Astrocyte (in vitro differentiated cells and primary cell): ENCODE measurements at regions not wholly inside any gene's neighbourhood (a gene's known extent, or its start where the extent isn't known, plus 50 kb on each side); places are given as distances from the start of the nearest gene placed in this dataset.

Source experiments
- DNase-seq: peaks from one replicate; pipeline ENCODE4 v3.0.0-alpha.2; 2010; ENCODE audit warnings: low read depth
- FAIRE-seq: peaks from 2 replicates; lab custom pipeline; 2011; peaks lifted over from hg19 to GRCh38; lab: Jason Lieb, UNC
- H2AFZ ChIP-seq: 2 replicates; pipeline ENCODE4 v1.6.0; 2012; ENCODE audit warnings: low read depth, low read length, inconsistent platforms
- H3K27ac ChIP-seq: 2 replicates; pipeline ENCODE4 v1.5.1; 2011; ENCODE audit warnings: low read depth, low read length, inconsistent platforms
- H3K27me3 ChIP-seq: 2 replicates; pipeline ENCODE4 v1.6.0; 2011; ENCODE audit warnings: low read length, inconsistent platforms; ENCODE audit not compliant: insufficient read depth
- H3K36me3 ChIP-seq: 2 replicates; pipeline ENCODE4 v1.5.1; 2011; ENCODE audit warnings: low read length, inconsistent platforms; ENCODE audit not compliant: insufficient read depth
- H3K4me1 ChIP-seq: 2 replicates; pipeline ENCODE4 v1.5.1; 2011; ENCODE audit warnings: low read length, inconsistent platforms; ENCODE audit not compliant: insufficient read depth
- H3K4me2 ChIP-seq: 2 replicates; pipeline ENCODE4 v1.6.0; 2012; ENCODE audit warnings: low read length, inconsistent platforms
- H3K4me3 ChIP-seq: 2 replicates; pipeline ENCODE4 v1.5.1; 2011; ENCODE audit warnings: low read depth, mild to moderate bottlenecking, low read length, inconsistent platforms; ENCODE audit not compliant: insufficient read depth
- H3K79me2 ChIP-seq: 2 replicates; pipeline ENCODE4 v1.6.0; 2012; ENCODE audit warnings: mild to moderate bottlenecking, low read length, inconsistent platforms; ENCODE audit not compliant: insufficient read depth
- H3K9ac ChIP-seq: 2 replicates; pipeline ENCODE4 v1.6.0; 2012; ENCODE audit warnings: mild to moderate bottlenecking, low read length, inconsistent platforms
- H3K9me3 ChIP-seq: 2 replicates; pipeline ENCODE4 v1.5.1; 2012; ENCODE audit warnings: low read depth, mild to moderate bottlenecking, low read length, inconsistent platforms; ENCODE audit not compliant: insufficient read depth
- H4K20me1 ChIP-seq: 2 replicates; pipeline ENCODE4 v1.6.0; 2012; ENCODE audit warnings: low read length, inconsistent platforms; ENCODE audit not compliant: insufficient read depth
- H3K27ac Mint-ChIP-seq: one replicate; pipeline ENCODE4 v1.8.0; 2021; ENCODE audit warnings: mild to moderate bottlenecking, mixed read lengths; ENCODE audit not compliant: unreplicated experiment
- H3K27me3 Mint-ChIP-seq: one replicate; pipeline ENCODE4 v1.8.0; 2021; ENCODE audit warnings: low read depth, mixed read lengths; ENCODE audit not compliant: unreplicated experiment
- H3K36me3 Mint-ChIP-seq: one replicate; pipeline ENCODE4 v1.8.0; 2021; ENCODE audit warnings: low read depth, mixed read lengths; ENCODE audit not compliant: unreplicated experiment
- H3K4me1 Mint-ChIP-seq: one replicate; pipeline ENCODE4 v1.8.0; 2021; ENCODE audit warnings: low read depth, mixed read lengths; ENCODE audit not compliant: unreplicated experiment
- H3K4me3 Mint-ChIP-seq: one replicate; pipeline ENCODE4 v1.8.0; 2021; ENCODE audit warnings: mild to moderate bottlenecking, moderate library complexity, mixed read lengths; ENCODE audit not compliant: unreplicated experiment
- H3K9me3 Mint-ChIP-seq: one replicate; pipeline ENCODE4 v1.8.0; 2021; ENCODE audit warnings: mild to moderate bottlenecking, mixed read lengths; ENCODE audit not compliant: unreplicated experiment
- EZH2 ChIP-seq: IDR thresholded peaks from 2 replicates; pipeline ENCODE4 v1.6.1; 2012; ENCODE audit warnings: mild to moderate bottlenecking, low read length, inconsistent platforms; ENCODE audit not compliant: insufficient read depth
- TF ChIP-seq, protein P1 (sequence below): IDR thresholded peaks from 2 replicates; pipeline ENCODE4 v1.5.1; 2011; ENCODE audit warnings: low read depth, mild to moderate bottlenecking, inconsistent platforms, low read length, moderate library complexity; ENCODE audit not compliant: insufficient read depth

DNA sequence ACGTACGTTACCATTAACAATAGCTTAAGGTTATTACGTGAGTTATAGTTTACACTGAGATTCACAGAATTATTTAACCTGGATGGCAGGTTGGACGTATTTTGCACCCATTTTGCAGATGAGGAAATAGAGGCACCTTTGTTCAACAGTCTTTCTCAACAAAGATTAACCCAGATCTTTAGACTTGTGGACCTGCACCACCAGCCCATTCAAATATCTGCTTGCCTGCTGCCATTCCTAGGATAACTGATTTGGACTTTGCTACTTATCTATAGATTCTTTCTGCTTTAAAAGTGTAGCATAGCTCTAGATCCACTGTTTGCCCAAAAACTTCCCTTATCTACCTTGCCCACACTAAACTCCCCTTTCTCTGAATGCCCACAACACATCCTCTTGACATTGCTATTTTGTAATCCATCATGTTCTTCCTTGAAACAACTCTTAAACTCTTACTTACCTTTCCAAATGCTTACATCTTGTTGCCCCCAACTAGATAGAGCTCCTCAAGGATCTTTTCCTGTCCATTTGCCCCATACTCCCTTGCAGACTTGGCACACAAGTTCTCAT, 56.4 kb upstream of the TNFAIP3 start:
- Histone ChIP-seq H3K4me3 (peak overlapping the region; percentile 27), H3K4me1 (peaks cover 22% of the 10 kb centered on the region), H4K20me1 (no peaks in the 10 kb centered on the region), H3K36me3 (no peaks in the 10 kb centered on the region), H3K9me3 (no peaks in the 10 kb centered on the region), H2AFZ (no peak overlapping the region), H3K9ac (no peak overlapping the region), H3K79me2 (no peaks in the 10 kb centered on the region), H3K27ac (peak overlapping the region; percentile 22), H3K4me2 (no peak overlapping the region), H3K27me3 (no peaks in the 10 kb centered on the region)
- H3K4me3 Mint-ChIP-seq, result no peak overlapping the region
- TF ChIP-seq, protein P1, sequence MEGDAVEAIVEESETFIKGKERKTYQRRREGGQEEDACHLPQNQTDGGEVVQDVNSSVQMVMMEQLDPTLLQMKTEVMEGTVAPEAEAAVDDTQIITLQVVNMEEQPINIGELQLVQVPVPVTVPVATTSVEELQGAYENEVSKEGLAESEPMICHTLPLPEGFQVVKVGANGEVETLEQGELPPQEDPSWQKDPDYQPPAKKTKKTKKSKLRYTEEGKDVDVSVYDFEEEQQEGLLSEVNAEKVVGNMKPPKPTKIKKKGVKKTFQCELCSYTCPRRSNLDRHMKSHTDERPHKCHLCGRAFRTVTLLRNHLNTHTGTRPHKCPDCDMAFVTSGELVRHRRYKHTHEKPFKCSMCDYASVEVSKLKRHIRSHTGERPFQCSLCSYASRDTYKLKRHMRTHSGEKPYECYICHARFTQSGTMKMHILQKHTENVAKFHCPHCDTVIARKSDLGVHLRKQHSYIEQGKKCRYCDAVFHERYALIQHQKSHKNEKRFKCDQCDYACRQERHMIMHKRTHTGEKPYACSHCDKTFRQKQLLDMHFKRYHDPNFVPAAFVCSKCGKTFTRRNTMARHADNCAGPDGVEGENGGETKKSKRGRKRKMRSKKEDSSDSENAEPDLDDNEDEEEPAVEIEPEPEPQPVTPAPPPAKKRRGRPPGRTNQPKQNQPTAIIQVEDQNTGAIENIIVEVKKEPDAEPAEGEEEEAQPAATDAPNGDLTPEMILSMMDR, result no peak
- TF ChIP-seq EZH2, result no peak
- DNase-seq, result no peak
- no peaks in the 10 kb centered on the region for H3K27me3 Mint-ChIP-seq
- peaks cover 3% of the 10 kb centered on the region for H3K9me3 Mint-ChIP-seq
- H3K4me1 Mint-ChIP-seq, result peaks cover 24% of the 10 kb centered on the region
- no peaks in the 10 kb centered on the region for H3K36me3 Mint-ChIP-seq
- peak overlapping the region; percentile 13 for H3K27ac Mint-ChIP-seq
- no peak for FAIRE-seq

DNA sequence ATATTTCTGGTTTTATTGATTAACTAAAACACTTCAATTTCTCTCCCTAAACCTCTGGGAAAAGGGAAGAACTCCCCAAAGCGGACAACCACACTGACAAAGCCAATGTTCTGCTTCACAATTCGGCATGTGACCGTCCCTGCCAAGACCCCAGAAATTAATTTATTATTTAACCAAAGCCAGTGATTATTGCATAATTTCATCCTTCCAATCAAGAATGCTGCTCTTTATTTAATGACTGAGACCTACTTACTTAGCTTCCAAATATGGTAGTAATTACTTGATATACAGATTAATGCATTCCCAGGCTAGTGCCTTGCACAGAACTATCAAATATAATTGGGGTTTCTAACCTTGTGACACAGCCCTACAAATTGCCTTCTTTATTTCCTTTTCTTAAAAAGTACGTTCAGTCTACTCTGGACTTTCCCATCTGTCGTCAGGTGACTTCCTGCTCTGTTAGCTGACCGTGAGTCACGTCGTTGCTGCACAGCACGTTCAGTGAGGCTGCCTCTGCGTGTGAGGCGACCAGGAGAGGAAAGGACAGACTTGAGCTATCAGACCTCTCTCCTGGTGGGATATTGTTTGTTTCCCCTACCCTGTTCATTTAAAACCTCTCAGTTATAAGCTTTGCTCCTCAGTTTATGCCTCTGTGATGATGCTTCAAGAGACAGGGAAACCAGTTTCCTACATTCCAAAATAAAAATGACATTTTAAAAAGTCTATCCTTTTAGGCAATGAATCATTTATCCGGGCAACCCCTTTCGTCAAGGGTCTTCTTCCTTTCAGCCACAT, 55.7 kb upstream of the TNFAIP3 start:
- Histone ChIP-seq H4K20me1 (no peaks in the 10 kb centered on the region), H3K9ac (peak overlapping the region; percentile 49), H3K36me3 (no peaks in the 10 kb centered on the region), H3K79me2 (no peaks in the 10 kb centered on the region), H3K27me3 (no peaks in the 10 kb centered on the region), H3K27ac (peak overlapping the region; percentile 61), H3K4me3 (peak overlapping the region; percentile 27), H3K4me1 (peaks cover 22% of the 10 kb centered on the region), H2AFZ (peak overlapping the region; percentile 62), H3K4me2 (peak overlapping the region; percentile 70), H3K9me3 (no peaks in the 10 kb centered on the region)
- H3K9me3 Mint-ChIP-seq, result peaks cover 3% of the 10 kb centered on the region
- no peaks in the 10 kb centered on the region for H3K27me3 Mint-ChIP-seq
- H3K27ac Mint-ChIP-seq, result peak overlapping the region; percentile 44
- no peaks in the 10 kb centered on the region for H3K36me3 Mint-ChIP-seq
- peaks cover 24% of the 10 kb centered on the region for H3K4me1 Mint-ChIP-seq
- TF ChIP-seq EZH2, result no peak
- TF ChIP-seq, protein P1, result no peak
- FAIRE-seq (peak; percentile 26), DNase-seq (peak; percentile 85)
- H3K4me3 Mint-ChIP-seq, result peak overlapping the region; percentile 2
